ENCODE measurements at regions not wholly inside any gene's neighbourhood (a gene's known extent, or its start where the extent isn't known, plus 50 kb on each side); places are given as distances from the start of the nearest gene placed in this dataset.
"Not testable (repeated sequence)": the region's sequence is repeated elsewhere in the genome, so short reads cannot be mapped to it uniquely, and the experiment has no call there.

- H3K4me3 ChIP-seq (ENCODE audit: low read depth, low read length): no peak overlapping the region
- ChIA-PET POLR2A (no interaction called here), CTCF (interaction anchor here (0.8 to 1.4 kb wide), 2 partner anchors 9 to 52 kb away, joined by 3 to 5 read pairs; no protein-coding TSS in a partner anchor)
- TF ChIP-seq, protein P1, sequence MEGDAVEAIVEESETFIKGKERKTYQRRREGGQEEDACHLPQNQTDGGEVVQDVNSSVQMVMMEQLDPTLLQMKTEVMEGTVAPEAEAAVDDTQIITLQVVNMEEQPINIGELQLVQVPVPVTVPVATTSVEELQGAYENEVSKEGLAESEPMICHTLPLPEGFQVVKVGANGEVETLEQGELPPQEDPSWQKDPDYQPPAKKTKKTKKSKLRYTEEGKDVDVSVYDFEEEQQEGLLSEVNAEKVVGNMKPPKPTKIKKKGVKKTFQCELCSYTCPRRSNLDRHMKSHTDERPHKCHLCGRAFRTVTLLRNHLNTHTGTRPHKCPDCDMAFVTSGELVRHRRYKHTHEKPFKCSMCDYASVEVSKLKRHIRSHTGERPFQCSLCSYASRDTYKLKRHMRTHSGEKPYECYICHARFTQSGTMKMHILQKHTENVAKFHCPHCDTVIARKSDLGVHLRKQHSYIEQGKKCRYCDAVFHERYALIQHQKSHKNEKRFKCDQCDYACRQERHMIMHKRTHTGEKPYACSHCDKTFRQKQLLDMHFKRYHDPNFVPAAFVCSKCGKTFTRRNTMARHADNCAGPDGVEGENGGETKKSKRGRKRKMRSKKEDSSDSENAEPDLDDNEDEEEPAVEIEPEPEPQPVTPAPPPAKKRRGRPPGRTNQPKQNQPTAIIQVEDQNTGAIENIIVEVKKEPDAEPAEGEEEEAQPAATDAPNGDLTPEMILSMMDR (IDR thresholded peaks at IDR 0.05; ENCODE audit: insufficient read depth, low read length, missing control alignments): no peak
- no peak for DNase-seq (ENCODE audit: low read depth, low spot score)
These were observed 297.7 kb upstream of the NUDT12 start for GRCh38 chr5:103860327-103860726.

DNA sequence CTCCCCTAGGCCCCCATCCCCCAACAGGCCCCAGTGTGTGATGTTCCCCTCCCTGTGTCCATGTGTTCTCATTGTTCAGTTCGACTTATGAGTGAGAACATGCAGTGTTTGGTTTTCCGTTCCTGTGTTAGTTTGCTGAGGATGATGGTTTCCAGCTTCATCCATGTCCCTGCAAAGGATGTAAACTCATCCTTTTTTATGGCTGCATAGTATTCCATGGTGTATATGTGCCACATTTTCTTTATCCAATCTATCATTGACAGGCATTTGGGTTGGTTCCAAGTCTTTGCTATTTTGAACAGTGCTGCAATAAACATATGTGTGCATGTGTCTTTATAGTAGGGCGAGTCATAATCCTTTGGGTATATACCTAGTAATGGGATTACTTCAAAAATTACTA lies 295.8 kb upstream of the NUDT12 start:
- DNase-seq (ENCODE audit: low read depth, low spot score); CTCF ChIA-PET; POLR2A ChIA-PET; H3K4me3 ChIP-seq (ENCODE audit: low read depth, low read length): not testable (repeated sequence)

GRCh38 chr5:103851091-103851490 lies 288.5 kb upstream of the NUDT12 start:
- H3K4me3 ChIP-seq (ENCODE audit: low read depth, low read length): no peak overlapping the region
- ChIA-PET POLR2A (no interaction called here), CTCF (interaction anchor here (0.8 to 1.6 kb wide), 2 partner anchors 9 to 11 kb away, joined by 3 read pairs; no protein-coding TSS in a partner anchor)
- no peak for DNase-seq (ENCODE audit: low read depth, low spot score)
- TF ChIP-seq, protein P1 (IDR thresholded peaks at IDR 0.05; ENCODE audit: insufficient read depth, low read length, missing control alignments): no peak

DNA sequence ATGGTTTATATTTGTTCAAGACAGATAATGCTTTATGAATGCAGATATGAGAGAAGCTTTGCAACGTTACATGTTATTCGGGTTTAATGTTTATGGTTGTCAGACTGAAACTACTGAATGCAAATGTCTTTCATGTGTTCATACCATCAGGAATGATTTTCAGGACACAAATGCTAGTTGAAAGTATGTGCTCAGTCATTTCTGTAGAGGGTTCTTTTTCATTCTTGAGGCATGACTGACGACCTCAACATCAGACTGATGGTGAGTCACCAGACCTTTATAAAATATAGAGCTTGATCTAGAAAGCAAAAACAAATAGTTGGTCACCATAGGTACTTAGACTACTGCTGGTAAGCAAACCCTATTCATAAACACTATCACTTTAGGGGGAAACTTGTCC lies 287.3 kb upstream of the NUDT12 start:
- ChIA-PET POLR2A (interaction anchor here (1.2 kb wide), 1 partner anchor 35 kb away, joined by 3 read pairs; no protein-coding TSS in a partner anchor), CTCF (interaction anchor here (1.6 kb wide), 1 partner anchor 13 kb away, joined by 3 read pairs; no protein-coding TSS in a partner anchor)
- no peak overlapping the region for H3K4me3 ChIP-seq (ENCODE audit: low read depth, low read length)
- peak; percentile 86 for DNase-seq (ENCODE audit: low read depth, low spot score)
- TF ChIP-seq, protein P1 (IDR thresholded peaks at IDR 0.05; ENCODE audit: insufficient read depth, low read length, missing control alignments): no peak

- CTCF ChIA-PET: no interaction called here
- TF ChIP-seq, protein P1 (IDR thresholded peaks at IDR 0.05; ENCODE audit: insufficient read depth, low read length, missing control alignments): no peak
- no peak overlapping the region for H3K4me3 ChIP-seq (ENCODE audit: low read depth, low read length)
- POLR2A ChIA-PET: no interaction called here
- no peak for DNase-seq (ENCODE audit: low read depth, low spot score)
These were observed 284.5 kb upstream of the NUDT12 start for GRCh38 chr5:103847060-103847459.

DNA sequence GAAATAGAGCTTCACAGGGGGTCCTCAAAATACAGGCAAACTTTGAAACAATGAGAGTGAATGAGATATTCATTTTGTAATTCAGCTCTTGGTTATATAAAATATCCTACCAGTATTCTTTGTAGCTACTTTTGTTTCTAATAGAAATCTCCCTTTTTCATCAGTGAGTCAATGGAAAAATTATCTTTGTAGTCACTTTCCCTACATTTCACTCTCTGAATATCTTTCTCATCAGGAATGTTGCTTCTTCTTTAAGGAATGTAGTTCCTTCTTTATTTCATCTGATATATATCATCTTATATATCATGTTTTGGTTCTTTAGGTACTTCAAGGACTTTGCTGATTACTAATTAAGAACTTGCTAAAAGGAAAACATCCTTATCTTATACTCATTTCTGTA lies 280.3 kb upstream of the NUDT12 start:
- DNase-seq (ENCODE audit: low read depth, low spot score): no peak
- ChIA-PET CTCF (interaction anchor here (1.1 to 1.3 kb wide), 2 partner anchors 13 to 40 kb away, joined by 3 read pairs; no protein-coding TSS in a partner anchor), POLR2A (interaction anchor here (0.8 kb wide), 1 partner anchor 75 kb away, joined by 3 read pairs; no protein-coding TSS in a partner anchor)
- no peak overlapping the region for H3K4me3 ChIP-seq (ENCODE audit: low read depth, low read length)
- TF ChIP-seq, protein P1 (IDR thresholded peaks at IDR 0.05; ENCODE audit: insufficient read depth, low read length, missing control alignments): no peak

DNA sequence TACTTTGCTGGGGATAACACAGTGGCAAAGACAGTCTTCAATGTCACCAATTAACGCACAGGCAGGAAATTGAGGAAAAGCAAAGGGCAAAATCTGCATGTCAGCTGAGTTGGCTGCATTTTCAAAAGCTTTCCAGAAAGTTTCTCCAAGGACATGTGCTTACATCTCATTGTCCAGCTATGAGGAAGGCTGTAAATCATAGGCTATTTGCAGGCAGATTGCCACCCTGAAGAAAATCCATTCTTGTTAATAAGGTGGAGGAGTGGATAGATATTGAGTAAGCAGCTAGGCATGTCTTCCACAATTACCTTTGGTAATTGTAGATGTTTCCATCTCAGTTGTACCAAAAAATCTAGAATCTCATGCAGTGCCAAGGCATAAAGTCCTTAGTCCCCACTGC lies 278.0 kb upstream of the NUDT12 start:
- no peak for DNase-seq (ENCODE audit: low read depth, low spot score)
- CTCF ChIA-PET: no interaction called here
- TF ChIP-seq, protein P1 (IDR thresholded peaks at IDR 0.05; ENCODE audit: insufficient read depth, low read length, missing control alignments): no peak
- POLR2A ChIA-PET: no interaction called here
- H3K4me3 ChIP-seq (ENCODE audit: low read depth, low read length): no peak overlapping the region
